ENCODE measurements at regions not wholly inside any gene's neighbourhood (a gene's known extent, or its start where the extent isn't known, plus 50 kb on each side); places are given as distances from the start of the nearest gene placed in this dataset.

GRCh38 chr4:117847849-117848248, 186.4 kb upstream of the NDST3 start:
- no peak overlapping the region for H3K9ac ChIP-seq (ENCODE audit: low read depth, low read length, poor library complexity)
- H3K79me1 ChIP-seq (ENCODE audit: low read depth, low read length): no peaks in the 10 kb centered on the region
- H4K8ac ChIP-seq (ENCODE audit: low read depth, low read length): no peak overlapping the region
- H3K27me3 ChIP-seq (ENCODE audit: control insufficient read depth in 3 of 3, insufficient read depth in 3 of 3, low read depth in 1 of 3, low read length in 3 of 3): peaks cover 0 to 4% (median 0%) of the 10 kb centered on the region in 3 experiments
- no peak overlapping the region for H2AFZ ChIP-seq (ENCODE audit: low read length)
- H2AK5ac ChIP-seq (ENCODE audit: low read depth, low read length): no peak overlapping the region
- no peak overlapping the region for H2BK12ac ChIP-seq (ENCODE audit: low read length)
- H2BK120ac ChIP-seq (ENCODE audit: low read depth, low read length): no peak overlapping the region
- no peak overlapping the region for H2BK15ac ChIP-seq (ENCODE audit: low read length)
- H3K36me3 ChIP-seq (replicated peaks in 1 of 2; ENCODE audit: control insufficient read depth in 2 of 2, insufficient read depth in 2 of 2, low read length in 2 of 2): no peaks in the 10 kb centered on the region
- no peak overlapping the region for H3K4me3 ChIP-seq (ENCODE audit: low read length in 2 of 2)
- no peak for DNase-seq (ENCODE audit: low spot score)
- no peak overlapping the region for H3K27ac ChIP-seq (replicated peaks; ENCODE audit: low read length)
- no peak overlapping the region for H3K14ac ChIP-seq (ENCODE audit: low read length)
- H2BK5ac ChIP-seq (ENCODE audit: low read length): no peak overlapping the region
- no peak overlapping the region for H3K23ac ChIP-seq (ENCODE audit: low read depth, low read length, poor library complexity)
- H3K4me2 ChIP-seq (ENCODE audit: insufficient read depth, low read length, poor library complexity, severe bottlenecking): no peak overlapping the region
- H3K9me3 ChIP-seq (replicated peaks in 1 of 2; ENCODE audit: control insufficient read depth in 2 of 2, insufficient read depth in 1 of 2, low read depth in 1 of 2, low read length in 2 of 2): peaks cover 0 to 1% of the 10 kb centered on the region in 2 donors
- no CpG with 5 or more reads among the region's 4 CpGs for WGBS, 2 donors (ENCODE audit: extremely low coverage in 2 of 2, insufficient read length in 2 of 2, insufficient replicate concordance in 1 of 2)
- no peak overlapping the region for H3K18ac ChIP-seq (ENCODE audit: low read length)
- H4K91ac ChIP-seq (ENCODE audit: low read depth, low read length, poor library complexity): no peak overlapping the region
- H3K4me1 ChIP-seq (ENCODE audit: control insufficient read depth in 2 of 2, insufficient read depth in 1 of 2, low read depth in 1 of 2, low read length in 2 of 2): no peaks in the 10 kb centered on the region
- H3K4ac ChIP-seq (ENCODE audit: low read length): no peak overlapping the region

DNA sequence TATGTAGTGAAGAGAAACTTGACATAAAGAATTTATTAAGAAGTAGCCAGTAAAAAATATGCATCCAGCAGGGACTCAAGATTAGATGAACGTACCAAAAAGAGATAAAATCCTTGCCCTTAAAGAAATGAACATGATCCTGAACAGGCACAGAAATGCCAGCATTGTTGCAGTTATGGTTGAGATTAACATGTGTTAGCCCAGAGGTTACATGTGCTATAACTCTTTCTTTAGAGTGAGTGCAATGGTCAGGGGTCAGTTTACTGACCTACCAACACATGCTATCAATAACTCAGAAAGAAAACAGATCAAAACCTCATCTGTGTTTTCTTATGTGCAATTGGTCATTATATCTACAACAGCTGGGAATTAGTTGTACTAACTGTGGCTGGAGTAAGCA, 166.1 kb upstream of the NDST3 start:
- H3K4ac ChIP-seq (ENCODE audit: low read length): no peak overlapping the region
- no peak overlapping the region for H2BK12ac ChIP-seq (ENCODE audit: low read length)
- no peak overlapping the region for H2AK5ac ChIP-seq (ENCODE audit: low read depth, low read length)
- no peaks in the 10 kb centered on the region for H3K9me3 ChIP-seq (replicated peaks in 1 of 2; ENCODE audit: control insufficient read depth in 2 of 2, insufficient read depth in 1 of 2, low read depth in 1 of 2, low read length in 2 of 2)
- H3K18ac ChIP-seq (ENCODE audit: low read length): no peak overlapping the region
- H3K4me2 ChIP-seq (ENCODE audit: insufficient read depth, low read length, poor library complexity, severe bottlenecking): no peak overlapping the region
- H3K4me3 ChIP-seq (ENCODE audit: low read length in 2 of 2): no peak overlapping the region
- H2BK15ac ChIP-seq (ENCODE audit: low read length): no peak overlapping the region
- H4K91ac ChIP-seq (ENCODE audit: low read depth, low read length, poor library complexity): no peak overlapping the region
- WGBS, 2 donors (ENCODE audit: extremely low coverage in 2 of 2, insufficient read length in 2 of 2, insufficient replicate concordance in 1 of 2): no CpG with 5 or more reads among the region's 1 CpG
- H3K4me1 ChIP-seq (ENCODE audit: control insufficient read depth in 2 of 2, insufficient read depth in 1 of 2, low read depth in 1 of 2, low read length in 2 of 2): no peaks in the 10 kb centered on the region
- H3K14ac ChIP-seq (ENCODE audit: low read length): no peak overlapping the region
- no peaks in the 10 kb centered on the region for H3K27me3 ChIP-seq (ENCODE audit: control insufficient read depth in 3 of 3, insufficient read depth in 3 of 3, low read depth in 1 of 3, low read length in 3 of 3)
- H2AFZ ChIP-seq (ENCODE audit: low read length): no peak overlapping the region
- H2BK120ac ChIP-seq (ENCODE audit: low read depth, low read length): no peak overlapping the region
- no peak overlapping the region for H3K9ac ChIP-seq (ENCODE audit: low read depth, low read length, poor library complexity)
- no peaks in the 10 kb centered on the region for H3K79me1 ChIP-seq (ENCODE audit: low read depth, low read length)
- no peak overlapping the region for H3K23ac ChIP-seq (ENCODE audit: low read depth, low read length, poor library complexity)
- no peak overlapping the region for H2BK5ac ChIP-seq (ENCODE audit: low read length)
- H3K36me3 ChIP-seq (replicated peaks in 1 of 2; ENCODE audit: control insufficient read depth in 2 of 2, insufficient read depth in 2 of 2, low read length in 2 of 2): no peaks in the 10 kb centered on the region
- H4K8ac ChIP-seq (ENCODE audit: low read depth, low read length): no peak overlapping the region
- H3K27ac ChIP-seq (replicated peaks; ENCODE audit: low read length): no peak overlapping the region
- DNase-seq (ENCODE audit: low spot score): no peak

DNA sequence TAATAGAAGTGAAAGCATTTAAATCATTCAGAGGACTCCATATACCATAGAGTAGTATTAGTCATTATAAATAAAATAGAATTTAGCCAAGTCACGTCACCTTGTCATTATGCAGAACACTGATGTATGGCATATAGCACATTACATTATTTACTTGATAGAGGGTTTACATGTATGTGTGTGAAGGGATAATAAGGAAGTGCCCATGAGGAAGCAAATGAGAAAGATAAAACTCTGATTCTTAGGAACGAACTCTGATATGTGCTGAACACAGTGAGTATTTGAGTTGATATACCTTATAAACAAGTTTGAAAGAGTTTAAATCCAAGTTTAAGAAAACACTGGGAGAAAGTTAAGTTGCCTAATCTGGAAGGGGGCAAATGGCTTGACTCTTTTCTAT, 160.5 kb upstream of the NDST3 start:
- H3K79me1 ChIP-seq (ENCODE audit: low read depth, low read length): no peaks in the 10 kb centered on the region
- peaks cover 0 to 3% of the 10 kb centered on the region in 2 donors for H3K4me1 ChIP-seq (ENCODE audit: control insufficient read depth in 2 of 2, insufficient read depth in 1 of 2, low read depth in 1 of 2, low read length in 2 of 2)
- H3K27ac ChIP-seq (replicated peaks; ENCODE audit: low read length): no peak overlapping the region
- H3K23ac ChIP-seq (ENCODE audit: low read depth, low read length, poor library complexity): no peak overlapping the region
- H2BK5ac ChIP-seq (ENCODE audit: low read length): no peak overlapping the region
- DNase-seq (ENCODE audit: low spot score): no peak
- H2BK12ac ChIP-seq (ENCODE audit: low read length): no peak overlapping the region
- WGBS, 2 donors (ENCODE audit: extremely low coverage in 2 of 2, insufficient read length in 2 of 2, insufficient replicate concordance in 1 of 2): no CpG with 5 or more reads among the region's 2 CpGs
- no peak overlapping the region for H3K4me3 ChIP-seq (ENCODE audit: low read length in 2 of 2)
- no peak overlapping the region for H4K8ac ChIP-seq (ENCODE audit: low read depth, low read length)
- H2BK15ac ChIP-seq (ENCODE audit: low read length): no peak overlapping the region
- H3K4me2 ChIP-seq (ENCODE audit: insufficient read depth, low read length, poor library complexity, severe bottlenecking): no peak overlapping the region
- no peak overlapping the region for H4K91ac ChIP-seq (ENCODE audit: low read depth, low read length, poor library complexity)
- no peak overlapping the region for H2AFZ ChIP-seq (ENCODE audit: low read length)
- no peaks in the 10 kb centered on the region for H3K36me3 ChIP-seq (replicated peaks in 1 of 2; ENCODE audit: control insufficient read depth in 2 of 2, insufficient read depth in 2 of 2, low read length in 2 of 2)
- H2BK120ac ChIP-seq (ENCODE audit: low read depth, low read length): no peak overlapping the region
- no peaks in the 10 kb centered on the region for H3K27me3 ChIP-seq (ENCODE audit: control insufficient read depth in 3 of 3, insufficient read depth in 3 of 3, low read depth in 1 of 3, low read length in 3 of 3)
- H3K4ac ChIP-seq (ENCODE audit: low read length): no peak overlapping the region
- H3K9me3 ChIP-seq (replicated peaks in 1 of 2; ENCODE audit: control insufficient read depth in 2 of 2, insufficient read depth in 1 of 2, low read depth in 1 of 2, low read length in 2 of 2): no peaks in the 10 kb centered on the region
- H3K9ac ChIP-seq (ENCODE audit: low read depth, low read length, poor library complexity): no peak overlapping the region
- no peak overlapping the region for H3K18ac ChIP-seq (ENCODE audit: low read length)
- H3K14ac ChIP-seq (ENCODE audit: low read length): no peak overlapping the region
- H2AK5ac ChIP-seq (ENCODE audit: low read depth, low read length): no peak overlapping the region

GRCh38 chr4:117874216-117874615, 160.1 kb upstream of the NDST3 start:
- H3K14ac ChIP-seq (ENCODE audit: low read length): no peak overlapping the region
- no peaks in the 10 kb centered on the region for H3K27me3 ChIP-seq (ENCODE audit: control insufficient read depth in 3 of 3, insufficient read depth in 3 of 3, low read depth in 1 of 3, low read length in 3 of 3)
- H3K9ac ChIP-seq (ENCODE audit: low read depth, low read length, poor library complexity): no peak overlapping the region
- H2BK12ac ChIP-seq (ENCODE audit: low read length): no peak overlapping the region
- no CpG with 5 or more reads among the region's 1 CpG for WGBS, 2 donors (ENCODE audit: extremely low coverage in 2 of 2, insufficient read length in 2 of 2, insufficient replicate concordance in 1 of 2)
- H2BK5ac ChIP-seq (ENCODE audit: low read length): no peak overlapping the region
- H3K36me3 ChIP-seq (replicated peaks in 1 of 2; ENCODE audit: control insufficient read depth in 2 of 2, insufficient read depth in 2 of 2, low read length in 2 of 2): no peaks in the 10 kb centered on the region
- no peak overlapping the region for H4K8ac ChIP-seq (ENCODE audit: low read depth, low read length)
- peak overlapping the region; percentile 36 for H2AFZ ChIP-seq (ENCODE audit: low read length)
- H3K4me3 ChIP-seq (ENCODE audit: low read length in 2 of 2): no peak overlapping the region
- H4K91ac ChIP-seq (ENCODE audit: low read depth, low read length, poor library complexity): no peak overlapping the region
- no peak overlapping the region for H2BK15ac ChIP-seq (ENCODE audit: low read length)
- H3K79me1 ChIP-seq (ENCODE audit: low read depth, low read length): no peaks in the 10 kb centered on the region
- no peaks in the 10 kb centered on the region for H3K9me3 ChIP-seq (replicated peaks in 1 of 2; ENCODE audit: control insufficient read depth in 2 of 2, insufficient read depth in 1 of 2, low read depth in 1 of 2, low read length in 2 of 2)
- no peak overlapping the region for H2BK120ac ChIP-seq (ENCODE audit: low read depth, low read length)
- no peak overlapping the region for H3K27ac ChIP-seq (replicated peaks; ENCODE audit: low read length)
- H3K4me1 ChIP-seq (ENCODE audit: control insufficient read depth in 2 of 2, insufficient read depth in 1 of 2, low read depth in 1 of 2, low read length in 2 of 2): peaks cover 0 to 3% of the 10 kb centered on the region in 2 donors
- H3K4ac ChIP-seq (ENCODE audit: low read length): no peak overlapping the region
- H3K23ac ChIP-seq (ENCODE audit: low read depth, low read length, poor library complexity): no peak overlapping the region
- no peak for DNase-seq (ENCODE audit: low spot score)
- no peak overlapping the region for H2AK5ac ChIP-seq (ENCODE audit: low read depth, low read length)
- H3K4me2 ChIP-seq (ENCODE audit: insufficient read depth, low read length, poor library complexity, severe bottlenecking): no peak overlapping the region
- no peak overlapping the region for H3K18ac ChIP-seq (ENCODE audit: low read length)

Measured in neuronal stem cell (in vitro differentiated cells).